HCT116 (cell line): ENCODE measurements at regions not wholly inside any gene's neighbourhood (a gene's known extent, or its start where the extent isn't known, plus 50 kb on each side); places are given as distances from the start of the nearest gene placed in this dataset.

ENCODE experiments used
- ATAC-seq: fragments of 200-7000 bp; cut with Tn5 transposase; 2 replicates; pipeline ENCODE4 v1.9.1; 2020; ENCODE audit warnings: mild to moderate bottlenecking, moderate library complexity
- BruUV-seq: library from RNA; stranded (reverse); fragments of 400-500 nt; replicated peaks from 2 replicates; lab custom pipeline; 2021; lab: Mats Ljungman, UMichigan
- CTCF ChIA-PET: fragments of 300-600 bp; sonication (Branson Sonifier 250); formaldehyde crosslinking; loops from one replicate; lab custom pipeline; 2021; ENCODE audit warnings: antibody characterized with exemption; lab: Charles Lee
- POLR2A ChIA-PET: fragments of 300-600, 350-600 bp; sonication (Branson Sonifier 250); formaldehyde crosslinking; loops from one replicate; lab custom pipeline; 2021; ENCODE audit warnings: antibody characterized with exemption; lab: Charles Lee
- RAD21 ChIA-PET, 2 experiments: fragments of 300-600 bp; sonication (Branson Sonifier 250); formaldehyde crosslinking; loops; one replicate each; lab custom pipeline; 2023; ENCODE audit warnings: low total read pairs in 2 of 2; ENCODE audit not compliant: uncharacterized antibody in 2 of 2, unreplicated experiment in 2 of 2, low non-redundant PET in 1 of 2; lab: Charles Lee
- DNase-seq: peaks from one replicate; pipeline ENCODE4 v3.0.0-alpha.2; 2010; ENCODE audit warnings: low read depth, low spot score
- H2AFZ ChIP-seq: fragments of 200-600 bp; shearing (Covaris generic), sonication (generic); 2 replicates; pipeline ENCODE4 v1.6.1; 2017; ENCODE audit warnings: low read depth, mixed run types, mixed read lengths, antibody characterized with exemption, low read length; ENCODE audit not compliant: poor library complexity, severe bottlenecking
- H3K27ac ChIP-seq: 2 replicates; pipeline ENCODE4 v1.5.1; 2012; ENCODE audit warnings: low read depth, low read length
- H3K27me3 ChIP-seq: fragments of 200-600 bp; sonication (generic); 2 replicates; pipeline ENCODE4 v1.6.1; 2016; ENCODE audit warnings: mixed run types, low read length, mixed read lengths; ENCODE audit not compliant: insufficient read depth
- H3K36me3 ChIP-seq, 2 experiments: fragments of 200-500 bp in 1 of 2; fragments of 200-600 bp in 1 of 2; sonication (Bioruptor generic) in 1 of 2; sonication (generic) in 1 of 2; 2 replicates each; pipeline versions ENCODE4 v1.5.1 to v1.6.1; 2014 to 2016; ENCODE audit warnings: low read length in 2 of 2, inconsistent platforms in 1 of 2, mixed read lengths in 1 of 2, mixed run types in 1 of 2; ENCODE audit not compliant: insufficient read depth in 2 of 2, control insufficient read depth in 1 of 2
- H3K4me1 ChIP-seq, 2 experiments: fragments of 200-600 bp in 1 of 2; sonication (generic) in 1 of 2; 2 replicates each; pipeline versions ENCODE4 v1.5.1 to v1.6.1; 2012 to 2017; ENCODE audit warnings: low read length in 2 of 2, inconsistent platforms in 1 of 2, mild to moderate bottlenecking in 1 of 2, mixed read lengths in 1 of 2, mixed run types in 1 of 2, moderate library complexity in 1 of 2; ENCODE audit not compliant: insufficient read depth in 2 of 2, control insufficient read depth in 1 of 2
- H3K4me2 ChIP-seq: fragments of 200-600 bp; sonication (generic); 2 replicates; pipeline ENCODE4 v1.6.1; 2017; ENCODE audit warnings: mixed run types, low read length, mixed read lengths
- H3K4me3 ChIP-seq, 2 experiments: fragments of 200-600 bp in 1 of 2; sonication (generic) in 1 of 2; replicated peaks in 1 of 2; 2 replicates each; pipeline ENCODE4 v1.5.1; 2011 to 2016; ENCODE audit warnings: low read length in 2 of 2, control low read depth in 1 of 2, low read depth in 1 of 2, mild to moderate bottlenecking in 1 of 2, mixed read lengths in 1 of 2, mixed run types in 1 of 2
- H3K79me2 ChIP-seq: fragments of 200-600 bp; sonication (generic); 2 replicates; pipeline ENCODE4 v1.6.1; 2017; ENCODE audit warnings: mild to moderate bottlenecking, mixed run types, low read length, moderate library complexity, mixed read lengths; ENCODE audit not compliant: insufficient read depth
- H3K9ac ChIP-seq: fragments of 200-600 bp; sonication (generic); 2 replicates; pipeline ENCODE4 v1.6.1; 2016; ENCODE audit warnings: low read length, mixed read lengths
- H3K9me2 ChIP-seq: fragments of 200-600 bp; sonication (generic), shearing (Covaris generic); 2 replicates; pipeline ENCODE4 v1.6.1; 2017; ENCODE audit warnings: mixed run types, mild to moderate bottlenecking, moderate library complexity; ENCODE audit not compliant: insufficient read depth
- H3K9me3 ChIP-seq, 2 experiments: fragments of 200-500 bp in 1 of 2; fragments of 200-600 bp in 1 of 2; sonication (Bioruptor generic) in 1 of 2; sonication (generic) in 1 of 2; 2 replicates each; pipeline ENCODE4 v1.6.1; 2014 to 2017; ENCODE audit warnings: low read length in 2 of 2, mixed read lengths in 2 of 2, inconsistent platforms in 1 of 2, low read depth in 1 of 2, mild to moderate bottlenecking in 1 of 2, mixed run types in 1 of 2, moderate library complexity in 1 of 2; ENCODE audit not compliant: control insufficient read depth in 1 of 2, insufficient read depth in 1 of 2
- H4K20me1 ChIP-seq: fragments of 200-600 bp; sonication (generic), shearing (Covaris generic); 2 replicates; pipeline ENCODE4 v1.6.1; 2017; ENCODE audit warnings: mixed run types, mild to moderate bottlenecking, moderate library complexity; ENCODE audit not compliant: insufficient read depth
- CEBPB ChIP-seq: IDR thresholded peaks from 2 replicates; pipeline ENCODE4 v1.6.1; 2012; ENCODE audit warnings: low read depth
- EGR1 ChIP-seq: IDR thresholded peaks from 2 replicates; pipeline ENCODE4 v1.6.1; 2012; ENCODE audit warnings: low read depth
- ELF1 ChIP-seq: IDR thresholded peaks from 2 replicates; pipeline ENCODE4 v1.6.1; 2012; ENCODE audit warnings: low read depth, borderline replicate concordance
- EZH2phosphoT487 ChIP-seq: fragments of 200-600 bp; IDR thresholded peaks from 2 replicates; pipeline ENCODE4 v1.6.1; 2018; ENCODE audit warnings: antibody characterized with exemption, borderline replicate concordance
- FOSL1 ChIP-seq: IDR thresholded peaks from 2 replicates; pipeline ENCODE4 v1.6.1; 2012; ENCODE audit warnings: low read depth
- JUND ChIP-seq: IDR thresholded peaks from 2 replicates; pipeline ENCODE4 v1.6.1; 2012
- POLR2AphosphoS5 ChIP-seq: IDR thresholded peaks from 2 replicates; pipeline ENCODE4 v1.6.1; 2011; ENCODE audit warnings: mild to moderate bottlenecking, low read depth, low read length, moderate library complexity
- RAD21 ChIP-seq: IDR thresholded peaks from 2 replicates; pipeline ENCODE4 v1.6.1; 2012; ENCODE audit warnings: low read depth, mild to moderate bottlenecking
- SIN3A ChIP-seq: IDR thresholded peaks from 2 replicates; pipeline ENCODE4 v1.6.1; 2012; ENCODE audit warnings: low read depth
- SRF ChIP-seq: IDR thresholded peaks from 2 replicates; pipeline ENCODE4 v1.6.1; 2012; ENCODE audit warnings: low read depth
- TCF7L2 ChIP-seq: IDR thresholded peaks from 2 replicates; pipeline ENCODE4 v1.7.0; 2011; ENCODE audit warnings: borderline replicate concordance, inconsistent platforms; ENCODE audit not compliant: insufficient read depth, insufficient read length; ENCODE audit errors: extremely low read depth
- YY1 ChIP-seq: IDR thresholded peaks from 2 replicates; pipeline ENCODE4 v1.6.1; 2011; ENCODE audit warnings: low read length, low read depth, moderate library complexity, mild to moderate bottlenecking; ENCODE audit not compliant: insufficient replicate concordance; ENCODE audit errors: extremely low read depth
- intact Hi-C: fragments of 100-400 bp; cut with micrococcal nuclease; formaldehyde crosslinking; loops from 2 replicates; pipeline ENCODE4 v1.10.0; 2022
- TF ChIP-seq, protein P1 (sequence below): IDR thresholded peaks from 2 replicates; pipeline ENCODE4 v1.6.1; 2011; ENCODE audit warnings: mild to moderate bottlenecking, low read length, moderate library complexity; ENCODE audit not compliant: insufficient replicate concordance; ENCODE audit errors: extremely low read depth
- TF ChIP-seq, protein P2 (sequence below), 3 experiments: fragments of 200-600 bp in 1 of 3; sonication (generic) in 1 of 3; IDR thresholded peaks in 2 of 3; conservative IDR thresholded peaks in 1 of 3; 2 replicates each; pipeline ENCODE4 v1.5.1; 2012 to 2017; ENCODE audit warnings: low read depth in 2 of 3, low read length in 2 of 3, antibody characterized with exemption in 1 of 3, borderline replicate concordance in 1 of 3, control low read depth in 1 of 3, mild to moderate bottlenecking in 1 of 3, mixed read lengths in 1 of 3, mixed run types in 1 of 3, moderate library complexity in 1 of 3; ENCODE audit not compliant: insufficient read depth in 1 of 3

DNA sequence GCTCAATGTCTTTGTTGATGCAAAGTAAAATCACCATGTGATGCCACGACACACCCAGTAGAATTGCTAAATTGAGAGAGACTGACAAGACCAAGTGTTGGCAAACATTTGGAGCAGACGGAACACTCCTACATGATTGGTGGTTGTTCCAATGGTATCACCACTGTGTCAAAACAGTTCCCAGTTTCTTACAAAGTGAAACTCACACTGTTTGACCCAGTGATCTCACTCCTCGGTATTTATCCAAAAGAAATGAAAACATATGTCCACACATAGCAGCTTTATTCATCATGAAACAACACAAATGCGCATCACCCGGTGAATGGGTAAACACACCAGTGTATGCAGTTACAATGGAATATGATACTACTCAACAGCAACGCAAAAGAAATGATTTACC is 74.0 kb upstream of the SULF2 start:
- ATAC-seq (no peak), DNase-seq (no peak)
- H3K9ac ChIP-seq: no peak overlapping the region
- H3K4me3 ChIP-seq: no peak overlapping the region
- H3K27me3 ChIP-seq: peaks cover 14% of the 10 kb centered on the region; the same call in 1 of the 2 replicates
- ChIA-PET RAD21 (no interaction called here), POLR2A (no interaction called here), CTCF (no interaction called here)
- H3K27ac ChIP-seq: no peak overlapping the region
- H3K4me1 ChIP-seq: peaks cover 0 to 7% of the 10 kb centered on the region in 2 experiments; a peak in 1 of 4 replicates
- no peaks in the 10 kb centered on the region for H3K79me2 ChIP-seq
- intact Hi-C loops: no loop called here
- no TSS peak for BruUV-seq
- no peaks in the 10 kb centered on the region for H3K9me3 ChIP-seq
- TF ChIP-seq SIN3A (no peak), FOSL1 (no peak), TCF7L2 (no peak), SRF (no peak), CEBPB (no peak), JUND (no peak), EZH2phosphoT487 (no peak), RAD21 (no peak), POLR2AphosphoS5 (no peak), YY1 (no peak), ELF1 (no peak), EGR1 (no peak)
- TF ChIP-seq, protein P1, sequence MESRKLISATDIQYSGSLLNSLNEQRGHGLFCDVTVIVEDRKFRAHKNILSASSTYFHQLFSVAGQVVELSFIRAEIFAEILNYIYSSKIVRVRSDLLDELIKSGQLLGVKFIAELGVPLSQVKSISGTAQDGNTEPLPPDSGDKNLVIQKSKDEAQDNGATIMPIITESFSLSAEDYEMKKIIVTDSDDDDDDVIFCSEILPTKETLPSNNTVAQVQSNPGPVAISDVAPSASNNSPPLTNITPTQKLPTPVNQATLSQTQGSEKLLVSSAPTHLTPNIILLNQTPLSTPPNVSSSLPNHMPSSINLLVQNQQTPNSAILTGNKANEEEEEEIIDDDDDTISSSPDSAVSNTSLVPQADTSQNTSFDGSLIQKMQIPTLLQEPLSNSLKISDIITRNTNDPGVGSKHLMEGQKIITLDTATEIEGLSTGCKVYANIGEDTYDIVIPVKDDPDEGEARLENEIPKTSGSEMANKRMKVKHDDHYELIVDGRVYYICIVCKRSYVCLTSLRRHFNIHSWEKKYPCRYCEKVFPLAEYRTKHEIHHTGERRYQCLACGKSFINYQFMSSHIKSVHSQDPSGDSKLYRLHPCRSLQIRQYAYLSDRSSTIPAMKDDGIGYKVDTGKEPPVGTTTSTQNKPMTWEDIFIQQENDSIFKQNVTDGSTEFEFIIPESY: no peak
- TF ChIP-seq, protein P2, sequence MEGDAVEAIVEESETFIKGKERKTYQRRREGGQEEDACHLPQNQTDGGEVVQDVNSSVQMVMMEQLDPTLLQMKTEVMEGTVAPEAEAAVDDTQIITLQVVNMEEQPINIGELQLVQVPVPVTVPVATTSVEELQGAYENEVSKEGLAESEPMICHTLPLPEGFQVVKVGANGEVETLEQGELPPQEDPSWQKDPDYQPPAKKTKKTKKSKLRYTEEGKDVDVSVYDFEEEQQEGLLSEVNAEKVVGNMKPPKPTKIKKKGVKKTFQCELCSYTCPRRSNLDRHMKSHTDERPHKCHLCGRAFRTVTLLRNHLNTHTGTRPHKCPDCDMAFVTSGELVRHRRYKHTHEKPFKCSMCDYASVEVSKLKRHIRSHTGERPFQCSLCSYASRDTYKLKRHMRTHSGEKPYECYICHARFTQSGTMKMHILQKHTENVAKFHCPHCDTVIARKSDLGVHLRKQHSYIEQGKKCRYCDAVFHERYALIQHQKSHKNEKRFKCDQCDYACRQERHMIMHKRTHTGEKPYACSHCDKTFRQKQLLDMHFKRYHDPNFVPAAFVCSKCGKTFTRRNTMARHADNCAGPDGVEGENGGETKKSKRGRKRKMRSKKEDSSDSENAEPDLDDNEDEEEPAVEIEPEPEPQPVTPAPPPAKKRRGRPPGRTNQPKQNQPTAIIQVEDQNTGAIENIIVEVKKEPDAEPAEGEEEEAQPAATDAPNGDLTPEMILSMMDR (IDR thresholded peaks at IDR 0.05 in 2 of 3, conservative IDR thresholded peaks at IDR 0.05 in 1 of 3; ENCODE audit: borderline replicate concordance in 1 of 3, insufficient read depth in 1 of 3, low read depth in 2 of 3, low read length in 2 of 3): no peak
- no peaks in the 10 kb centered on the region for H3K36me3 ChIP-seq
- no peak overlapping the region for H2AFZ ChIP-seq
- no peaks in the 10 kb centered on the region for H4K20me1 ChIP-seq
- H3K4me2 ChIP-seq: no peak overlapping the region
- no peaks in the 10 kb centered on the region for H3K9me2 ChIP-seq
